ENCODE measurements at regions not wholly inside any gene's neighbourhood (a gene's known extent, or its start where the extent isn't known, plus 50 kb on each side); places are given as distances from the start of the nearest gene placed in this dataset.

GRCh38 chr3:115204475-115204874, 57.4 kb upstream of the ZBTB20 start (continued):
- TF ChIP-seq FOXO1 (CRISPR knock-in tag; IDR thresholded peaks at IDR 0.05) = peak; percentile 21; the same call in 1 of the 2 replicates
- TF ChIP-seq KLF15 (CRISPR knock-in tag; IDR thresholded peaks at IDR 0.05; ENCODE audit: borderline replicate concordance) = no peak
- TF ChIP-seq ZBTB7A (CRISPR knock-in tag; IDR thresholded peaks at IDR 0.05) = no peak
- TF ChIP-seq, protein P1, sequence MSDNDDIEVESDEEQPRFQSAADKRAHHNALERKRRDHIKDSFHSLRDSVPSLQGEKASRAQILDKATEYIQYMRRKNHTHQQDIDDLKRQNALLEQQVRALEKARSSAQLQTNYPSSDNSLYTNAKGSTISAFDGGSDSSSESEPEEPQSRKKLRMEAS (IDR thresholded peaks at IDR 0.05) = peak; percentile 28; the same call in 1 of the 2 replicates
- no peak for TF ChIP-seq RBM39 (IDR thresholded peaks at IDR 0.05; ENCODE audit: low read depth, low read length, poor library complexity, severe bottlenecking)
- no peak for TF ChIP-seq ZNF678 (CRISPR knock-in tag; IDR thresholded peaks at IDR 0.05)
- TF ChIP-seq ZSCAN29 (CRISPR knock-in tag; conservative IDR thresholded peaks at IDR 0.05) = no peak
- no peak for TF ChIP-seq NFIB (CRISPR knock-in tag; IDR thresholded peaks at IDR 0.05; ENCODE audit: borderline replicate concordance)
- no peak for TF ChIP-seq ZMYM4 (CRISPR knock-in tag; IDR thresholded peaks at IDR 0.05)
- TF ChIP-seq GATAD2A (CRISPR knock-in tag; IDR thresholded peaks at IDR 0.05) = peak; percentile 28; the same call in 1 of the 2 replicates
- no peak for TF ChIP-seq CCDC6 (CRISPR knock-in tag; IDR thresholded peaks at IDR 0.05)
- TF ChIP-seq CENPBD1 (CRISPR knock-in tag; IDR thresholded peaks at IDR 0.05; ENCODE audit: borderline replicate concordance, low read depth) = no peak
- no peak for TF ChIP-seq ZBTB26 (CRISPR knock-in tag; IDR thresholded peaks at IDR 0.05; ENCODE audit: borderline replicate concordance)
- no peak for TF ChIP-seq SOX13 (IDR thresholded peaks at IDR 0.05)
- TF ChIP-seq SOX13 (CRISPR knock-in tag; conservative IDR thresholded peaks at IDR 0.05 in 1 of 2, IDR thresholded peaks at IDR 0.05 in 1 of 2) = 0 out of 4 replicates have a peak, but pooled peaks of 1 of the 2 experiments have one; percentile 24
- no peak for TF ChIP-seq RFX3 (CRISPR knock-in tag; IDR thresholded peaks at IDR 0.05)
- no peak for TF ChIP-seq ONECUT2 (CRISPR knock-in tag; IDR thresholded peaks at IDR 0.05)
- TF ChIP-seq ZNF446 (CRISPR knock-in tag; IDR thresholded peaks at IDR 0.05) = no peak
- no peak for TF ChIP-seq GPBP1L1 (CRISPR knock-in tag; IDR thresholded peaks at IDR 0.05)
- no peak for TF ChIP-seq GLI4 (CRISPR knock-in tag; IDR thresholded peaks at IDR 0.05; ENCODE audit: borderline replicate concordance)
- TF ChIP-seq ZNF703 (CRISPR knock-in tag; IDR thresholded peaks at IDR 0.05; ENCODE audit: borderline replicate concordance) = no peak
- TF ChIP-seq, protein P2, sequence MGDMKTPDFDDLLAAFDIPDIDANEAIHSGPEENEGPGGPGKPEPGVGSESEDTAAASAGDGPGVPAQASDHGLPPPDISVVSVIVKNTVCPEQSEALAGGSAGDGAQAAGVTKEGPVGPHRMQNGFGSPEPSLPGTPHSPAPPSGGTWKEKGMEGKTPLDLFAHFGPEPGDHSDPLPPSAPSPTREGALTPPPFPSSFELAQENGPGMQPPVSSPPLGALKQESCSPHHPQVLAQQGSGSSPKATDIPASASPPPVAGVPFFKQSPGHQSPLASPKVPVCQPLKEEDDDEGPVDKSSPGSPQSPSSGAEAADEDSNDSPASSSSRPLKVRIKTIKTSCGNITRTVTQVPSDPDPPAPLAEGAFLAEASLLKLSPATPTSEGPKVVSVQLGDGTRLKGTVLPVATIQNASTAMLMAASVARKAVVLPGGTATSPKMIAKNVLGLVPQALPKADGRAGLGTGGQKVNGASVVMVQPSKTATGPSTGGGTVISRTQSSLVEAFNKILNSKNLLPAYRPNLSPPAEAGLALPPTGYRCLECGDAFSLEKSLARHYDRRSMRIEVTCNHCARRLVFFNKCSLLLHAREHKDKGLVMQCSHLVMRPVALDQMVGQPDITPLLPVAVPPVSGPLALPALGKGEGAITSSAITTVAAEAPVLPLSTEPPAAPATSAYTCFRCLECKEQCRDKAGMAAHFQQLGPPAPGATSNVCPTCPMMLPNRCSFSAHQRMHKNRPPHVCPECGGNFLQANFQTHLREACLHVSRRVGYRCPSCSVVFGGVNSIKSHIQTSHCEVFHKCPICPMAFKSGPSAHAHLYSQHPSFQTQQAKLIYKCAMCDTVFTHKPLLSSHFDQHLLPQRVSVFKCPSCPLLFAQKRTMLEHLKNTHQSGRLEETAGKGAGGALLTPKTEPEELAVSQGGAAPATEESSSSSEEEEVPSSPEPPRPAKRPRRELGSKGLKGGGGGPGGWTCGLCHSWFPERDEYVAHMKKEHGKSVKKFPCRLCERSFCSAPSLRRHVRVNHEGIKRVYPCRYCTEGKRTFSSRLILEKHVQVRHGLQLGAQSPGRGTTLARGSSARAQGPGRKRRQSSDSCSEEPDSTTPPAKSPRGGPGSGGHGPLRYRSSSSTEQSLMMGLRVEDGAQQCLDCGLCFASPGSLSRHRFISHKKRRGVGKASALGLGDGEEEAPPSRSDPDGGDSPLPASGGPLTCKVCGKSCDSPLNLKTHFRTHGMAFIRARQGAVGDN (CRISPR knock-in tag; IDR thresholded peaks at IDR 0.05) = no peak
- TF ChIP-seq SRSF9 (IDR thresholded peaks at IDR 0.05; ENCODE audit: borderline replicate concordance, insufficient read depth, low read depth, low read length, poor library complexity, severe bottlenecking) = no peak

Data from HepG2 (cell line).